Karpas-422 (cell line): ENCODE measurements at regions not wholly inside any gene's neighbourhood (a gene's known extent, or its start where the extent isn't known, plus 50 kb on each side); places are given as distances from the start of the nearest gene placed in this dataset.

Experiments used
- DNase-seq: peaks from one replicate; pipeline ENCODE4 v3.0.0-alpha.2; 2015
- H2AFZ ChIP-seq: fragments of 200-600 bp; sonication (generic); 2 replicates; pipeline ENCODE4 v1.6.1; 2014; ENCODE audit warnings: antibody characterized with exemption, low read length, mixed read lengths
- H3K27ac ChIP-seq: fragments of 200-600 bp; sonication (generic); 2 replicates; pipeline ENCODE4 v1.5.1; 2014; ENCODE audit warnings: mild to moderate bottlenecking, low read length, moderate library complexity
- H3K27me3 ChIP-seq: fragments of 200-600 bp; sonication (generic); 2 replicates; pipeline ENCODE4 v1.6.1; 2014; ENCODE audit warnings: low read length, mixed read lengths
- H3K36me3 ChIP-seq: fragments of 200-600 bp; sonication (generic); 2 replicates; pipeline ENCODE4 v1.6.1; 2014; ENCODE audit warnings: low read length, mixed read lengths; ENCODE audit not compliant: insufficient read depth
- H3K4me1 ChIP-seq: fragments of 200-600 bp; sonication (generic); 2 replicates; pipeline ENCODE4 v1.6.1; 2014; ENCODE audit warnings: mild to moderate bottlenecking, low read length, mixed read lengths
- H3K4me2 ChIP-seq: fragments of 200-600 bp; sonication (generic); 2 replicates; pipeline ENCODE4 v1.6.1; 2014; ENCODE audit warnings: low read length, low read depth, mild to moderate bottlenecking; ENCODE audit not compliant: poor library complexity, severe bottlenecking
- H3K4me3 ChIP-seq: fragments of 200-600 bp; sonication (generic); 2 replicates; pipeline ENCODE4 v1.5.1; 2014; ENCODE audit warnings: mild to moderate bottlenecking, antibody characterized with exemption, low read length, mixed read lengths
- H3K79me2 ChIP-seq: fragments of 200-600 bp; sonication (generic); 2 replicates; pipeline ENCODE4 v1.6.1; 2014; ENCODE audit warnings: mild to moderate bottlenecking, low read length, mixed read lengths
- H3K9ac ChIP-seq: fragments of 200-600 bp; sonication (generic); 2 replicates; pipeline ENCODE4 v1.6.0; 2014; ENCODE audit warnings: low read length
- H3K9me2 ChIP-seq: fragments of 200-600 bp; sonication (generic), shearing (Covaris generic); replicated peaks from 2 replicates; pipeline ENCODE4 v1.6.0; 2014; ENCODE audit warnings: mild to moderate bottlenecking, low read length, moderate library complexity; ENCODE audit not compliant: insufficient read depth
- H3K9me3 ChIP-seq: fragments of 300-700, 200-600 bp; sonication (generic); 2 replicates; pipeline ENCODE4 v1.6.1; 2014; ENCODE audit warnings: low read length, mixed read lengths
- H4K20me1 ChIP-seq: fragments of 200-600 bp; sonication (generic); 2 replicates; pipeline ENCODE4 v1.6.1; 2014; ENCODE audit warnings: mild to moderate bottlenecking, antibody characterized with exemption, low read length, low read depth; ENCODE audit not compliant: insufficient read depth

DNA sequence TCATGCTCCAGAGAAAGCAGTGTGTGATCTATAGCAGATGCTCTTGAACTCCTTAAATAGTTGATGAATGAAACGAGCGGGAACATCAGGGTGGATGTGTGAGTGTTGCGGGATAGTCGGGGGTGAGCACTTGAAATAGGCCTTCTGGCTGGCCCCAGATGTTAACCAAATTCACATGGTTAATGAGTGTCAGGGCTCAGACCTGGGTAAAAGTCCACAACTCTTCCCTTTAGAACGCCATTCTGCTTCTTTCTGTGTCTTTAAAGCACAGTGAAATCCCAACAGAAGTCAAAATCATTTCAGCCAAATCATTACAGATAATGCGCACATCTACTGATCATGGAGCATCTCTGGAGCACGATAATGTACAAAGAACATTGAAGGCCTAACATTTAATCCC lies 249.4 kb upstream of the BOD1L1 start:
- no peak overlapping the region for H3K4me2 ChIP-seq
- H2AFZ ChIP-seq: no peak overlapping the region
- DNase-seq: no peak
- no peaks in the 10 kb centered on the region for H3K9me2 ChIP-seq
- no peaks in the 10 kb centered on the region for H3K27me3 ChIP-seq
- H3K36me3 ChIP-seq: no peaks in the 10 kb centered on the region
- no peaks in the 10 kb centered on the region for H3K9me3 ChIP-seq
- no peaks in the 10 kb centered on the region for H3K4me1 ChIP-seq
- H3K79me2 ChIP-seq: no peaks in the 10 kb centered on the region
- no peak overlapping the region for H3K27ac ChIP-seq
- H3K4me3 ChIP-seq: no peak overlapping the region
- no peak overlapping the region for H3K9ac ChIP-seq
- H4K20me1 ChIP-seq: no peaks in the 10 kb centered on the region

DNA sequence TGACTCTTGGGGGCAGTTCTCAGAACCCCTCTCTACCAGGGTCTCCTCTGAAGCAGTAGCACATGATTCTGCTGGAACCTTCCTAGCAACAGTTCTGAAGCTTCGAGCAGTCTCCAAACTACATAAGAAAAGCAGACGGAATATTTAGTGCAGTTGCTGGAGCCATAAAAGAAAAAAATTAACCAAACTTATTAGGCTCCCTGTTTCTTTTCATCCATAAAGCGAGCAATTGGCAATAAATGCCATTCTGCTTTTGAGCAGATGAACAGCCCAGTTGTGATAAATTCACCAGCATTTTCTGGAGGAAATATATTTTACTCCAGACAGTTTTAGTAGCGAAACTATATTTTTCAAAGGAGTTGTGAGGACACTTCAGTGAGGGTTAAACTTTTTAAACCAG lies 250.1 kb upstream of the BOD1L1 start:
- H3K9ac ChIP-seq: no peak overlapping the region
- H3K27me3 ChIP-seq: no peaks in the 10 kb centered on the region
- no peak overlapping the region for H3K4me3 ChIP-seq
- no peak overlapping the region for H3K27ac ChIP-seq
- no peak for DNase-seq
- no peaks in the 10 kb centered on the region for H3K9me3 ChIP-seq
- H4K20me1 ChIP-seq: no peaks in the 10 kb centered on the region
- H3K4me1 ChIP-seq: no peaks in the 10 kb centered on the region
- no peak overlapping the region for H3K4me2 ChIP-seq
- no peaks in the 10 kb centered on the region for H3K79me2 ChIP-seq
- H3K36me3 ChIP-seq: no peaks in the 10 kb centered on the region
- H2AFZ ChIP-seq: no peak overlapping the region
- no peaks in the 10 kb centered on the region for H3K9me2 ChIP-seq

DNA sequence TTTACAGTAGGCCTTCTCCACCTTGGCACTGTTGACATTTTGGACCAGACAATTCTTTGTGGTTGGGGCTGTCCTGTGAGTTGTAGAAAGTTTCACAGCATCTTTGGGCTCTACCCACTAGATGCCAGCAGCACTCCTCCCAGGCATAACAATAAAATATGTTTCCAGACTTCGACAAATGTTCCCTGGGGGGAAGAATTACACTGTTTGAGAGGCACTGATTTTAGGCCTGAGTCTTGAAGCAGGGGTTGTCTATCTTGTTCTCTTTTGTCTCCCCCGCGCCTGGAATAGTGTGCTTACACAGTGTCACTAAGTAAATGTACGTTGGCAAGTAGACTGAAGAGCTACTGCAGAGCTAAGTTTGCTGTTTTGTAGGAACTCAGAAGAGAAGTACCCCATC lies 254.4 kb upstream of the BOD1L1 start:
- Histone ChIP-seq H3K9me2 (no peaks in the 10 kb centered on the region; the same call in 1 of the 2 replicates), H4K20me1 (no peaks in the 10 kb centered on the region), H3K9me3 (no peaks in the 10 kb centered on the region), H3K4me1 (no peaks in the 10 kb centered on the region), H3K79me2 (no peaks in the 10 kb centered on the region), H3K27ac (no peak overlapping the region), H3K4me3 (no peak overlapping the region), H3K9ac (no peak overlapping the region), H3K27me3 (no peaks in the 10 kb centered on the region), H3K36me3 (no peaks in the 10 kb centered on the region), H3K4me2 (no peak overlapping the region), H2AFZ (no peak overlapping the region)
- no peak for DNase-seq

DNA sequence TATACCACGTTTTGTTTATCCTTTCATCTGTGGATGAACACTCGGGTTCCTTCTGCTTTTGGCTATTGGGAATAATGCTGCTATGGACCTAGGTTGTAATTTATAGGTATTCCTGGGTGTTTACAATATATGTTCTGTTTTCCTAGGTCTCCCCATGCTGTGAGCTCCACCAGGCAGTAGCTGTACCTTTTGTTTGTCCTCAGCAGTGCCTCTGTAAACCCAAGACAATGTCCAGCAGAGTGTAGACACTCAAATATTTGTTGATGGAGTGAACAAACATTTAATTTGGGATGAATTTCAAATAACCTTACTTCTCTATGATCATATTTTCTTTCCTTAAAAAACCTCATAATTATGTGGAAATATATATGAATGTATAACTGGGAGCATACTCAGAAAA lies 259.5 kb upstream of the BOD1L1 start:
- H3K4me2 ChIP-seq: no peak overlapping the region
- no peaks in the 10 kb centered on the region for H3K4me1 ChIP-seq
- no peaks in the 10 kb centered on the region; the same call in 1 of the 2 replicates for H3K9me2 ChIP-seq
- no peak for DNase-seq
- H2AFZ ChIP-seq: no peak overlapping the region
- H3K4me3 ChIP-seq: no peak overlapping the region
- H3K36me3 ChIP-seq: no peaks in the 10 kb centered on the region
- H3K27me3 ChIP-seq: no peaks in the 10 kb centered on the region
- H3K9ac ChIP-seq: no peak overlapping the region
- no peaks in the 10 kb centered on the region for H3K79me2 ChIP-seq
- H3K9me3 ChIP-seq: no peaks in the 10 kb centered on the region
- H3K27ac ChIP-seq: no peak overlapping the region
- no peaks in the 10 kb centered on the region for H4K20me1 ChIP-seq

DNA sequence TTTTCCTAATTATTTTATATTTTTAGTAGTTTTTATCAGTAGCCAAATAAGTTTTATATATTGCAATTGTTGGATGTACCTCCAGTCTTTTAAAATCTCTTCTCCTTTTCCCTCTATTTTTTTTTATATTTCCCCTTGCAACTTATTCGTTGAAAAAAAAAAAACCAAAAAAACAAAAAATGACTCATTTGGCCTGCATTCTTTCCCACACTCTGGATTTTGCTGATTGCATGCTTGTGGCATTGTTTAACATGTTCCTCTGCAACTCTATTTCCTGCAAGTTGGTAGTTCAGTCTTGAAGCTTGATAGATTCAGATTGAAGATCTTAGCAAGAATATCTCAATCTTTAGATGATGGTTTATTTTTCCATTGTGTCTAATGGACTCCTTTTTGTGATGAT lies 260.6 kb upstream of the BOD1L1 start:
- Histone ChIP-seq H3K36me3 (no peaks in the 10 kb centered on the region), H3K4me3 (no peak overlapping the region), H3K27ac (no peak overlapping the region), H3K9me3 (no peaks in the 10 kb centered on the region), H3K9ac (no peak overlapping the region), H3K4me2 (no peak overlapping the region), H3K4me1 (no peaks in the 10 kb centered on the region), H3K79me2 (no peaks in the 10 kb centered on the region), H2AFZ (no peak overlapping the region), H3K27me3 (no peaks in the 10 kb centered on the region), H4K20me1 (no peaks in the 10 kb centered on the region), H3K9me2 (no peaks in the 10 kb centered on the region; the same call in 1 of the 2 replicates)
- DNase-seq: no peak

DNA sequence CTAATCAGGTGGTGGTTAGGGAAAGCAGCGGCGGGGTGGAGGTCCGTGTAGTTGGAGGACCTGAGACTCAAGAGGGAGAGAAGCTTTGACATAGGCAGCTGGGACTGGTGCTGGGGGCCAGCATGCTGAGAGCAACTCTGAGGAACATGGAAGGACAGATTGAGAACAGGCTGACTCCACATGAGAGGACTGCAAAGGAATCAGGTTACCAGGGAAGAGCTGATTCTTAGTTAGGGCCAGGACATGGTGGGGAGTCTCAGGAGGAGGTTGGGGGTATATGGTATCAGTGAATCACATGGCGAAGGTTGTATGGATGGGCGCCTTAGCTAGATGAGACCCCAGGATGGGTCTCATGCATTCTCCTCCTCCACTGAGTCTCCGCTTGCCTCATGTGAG lies 264.0 kb upstream of the BOD1L1 start:
- H3K79me2 ChIP-seq: no peaks in the 10 kb centered on the region
- H3K4me2 ChIP-seq: no peak overlapping the region
- H2AFZ ChIP-seq: no peak overlapping the region
- H3K4me1 ChIP-seq: no peaks in the 10 kb centered on the region
- no peak overlapping the region for H3K4me3 ChIP-seq
- no peaks in the 10 kb centered on the region for H3K9me3 ChIP-seq
- H3K9ac ChIP-seq: no peak overlapping the region
- no peaks in the 10 kb centered on the region for H4K20me1 ChIP-seq
- H3K36me3 ChIP-seq: no peaks in the 10 kb centered on the region
- no peaks in the 10 kb centered on the region for H3K27me3 ChIP-seq
- H3K27ac ChIP-seq: no peak overlapping the region
- DNase-seq: no peak
- no peaks in the 10 kb centered on the region for H3K9me2 ChIP-seq

DNA sequence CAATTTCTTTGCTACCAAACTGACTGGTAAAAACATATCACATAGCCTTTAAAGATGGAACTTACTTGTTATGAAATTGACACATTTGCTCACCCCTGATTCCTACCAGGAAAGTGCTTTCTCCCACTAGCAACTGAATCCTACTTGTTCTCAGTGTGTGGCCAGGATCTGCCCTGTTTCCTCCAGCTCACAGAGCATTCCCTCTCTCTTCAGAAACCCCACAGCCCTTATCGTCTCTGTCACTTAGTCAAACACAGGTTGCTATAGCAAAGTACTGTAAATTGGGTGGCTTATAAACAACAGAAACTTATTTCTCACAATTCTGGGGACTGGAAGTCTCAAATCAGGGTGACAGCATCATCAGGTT lies 265.2 kb upstream of the BOD1L1 start:
- Histone ChIP-seq H3K27ac (no peak overlapping the region), H3K9ac (no peak overlapping the region)

DNA sequence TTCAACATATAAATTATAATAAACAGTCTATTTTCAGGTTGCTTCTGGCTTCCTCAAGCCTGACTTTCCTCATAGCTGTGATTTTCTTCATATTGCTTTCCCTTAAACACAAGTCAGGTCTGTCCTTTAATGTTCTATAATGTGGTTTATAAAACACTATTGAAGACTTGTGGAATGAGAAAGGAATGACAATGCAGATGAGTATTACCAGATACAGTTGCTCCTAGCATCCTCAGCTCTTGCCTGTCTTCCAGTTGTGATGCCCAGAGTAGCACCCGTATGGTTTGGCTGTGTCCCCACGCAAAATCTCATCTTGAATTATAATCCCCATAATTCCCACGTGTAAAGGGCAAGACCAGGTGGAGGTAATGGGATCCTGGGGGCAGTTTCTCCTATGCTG lies 265.7 kb upstream of the BOD1L1 start:
- Histone ChIP-seq H3K27ac (no peak overlapping the region), H3K9ac (no peak overlapping the region), H3K9me3 (no peaks in the 10 kb centered on the region), H3K4me3 (no peak overlapping the region), H3K79me2 (no peaks in the 10 kb centered on the region), H3K27me3 (no peaks in the 10 kb centered on the region), H3K4me2 (no peak overlapping the region), H2AFZ (no peak overlapping the region), H3K9me2 (no peaks in the 10 kb centered on the region), H3K36me3 (no peaks in the 10 kb centered on the region), H4K20me1 (no peaks in the 10 kb centered on the region), H3K4me1 (no peaks in the 10 kb centered on the region)
- no peak for DNase-seq

More for the DNA sequence above, 265.2 kb upstream of the BOD1L1 start:
- DNase-seq: no peak
- no peak overlapping the region for H3K4me3 ChIP-seq
- no peaks in the 10 kb centered on the region for H3K9me2 ChIP-seq
- no peaks in the 10 kb centered on the region for H3K79me2 ChIP-seq
- no peak overlapping the region for H2AFZ ChIP-seq
- no peak overlapping the region for H3K4me2 ChIP-seq
- no peaks in the 10 kb centered on the region for H4K20me1 ChIP-seq
- H3K9me3 ChIP-seq: no peaks in the 10 kb centered on the region
- no peaks in the 10 kb centered on the region for H3K4me1 ChIP-seq
- H3K36me3 ChIP-seq: no peaks in the 10 kb centered on the region
- H3K27me3 ChIP-seq: no peaks in the 10 kb centered on the region

DNA sequence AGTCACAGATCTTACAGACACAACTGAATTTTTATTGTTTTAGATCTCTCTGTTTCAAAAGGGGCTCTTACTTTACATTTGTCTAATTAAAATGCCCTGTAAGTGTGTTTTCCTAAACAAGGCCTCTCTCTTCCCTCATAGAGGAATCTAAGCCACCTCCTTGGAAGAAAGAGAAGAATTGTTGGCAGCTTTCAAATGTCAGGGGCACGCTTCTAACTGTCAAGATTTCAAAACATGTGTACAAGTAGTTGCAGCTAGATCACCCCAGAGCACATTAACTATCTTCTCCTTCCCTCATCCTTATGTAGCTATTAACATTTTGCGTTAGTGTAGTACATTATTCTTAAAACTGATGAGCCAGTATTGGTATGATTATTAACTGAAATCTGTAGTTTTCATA lies 266.5 kb upstream of the BOD1L1 start:
- Histone ChIP-seq H3K27ac (no peak overlapping the region), H3K27me3 (no peaks in the 10 kb centered on the region), H4K20me1 (no peaks in the 10 kb centered on the region), H3K79me2 (no peaks in the 10 kb centered on the region), H3K9ac (no peak overlapping the region), H3K36me3 (no peaks in the 10 kb centered on the region), H3K4me3 (no peak overlapping the region), H3K9me3 (no peaks in the 10 kb centered on the region), H3K9me2 (no peaks in the 10 kb centered on the region), H2AFZ (no peak overlapping the region), H3K4me1 (no peaks in the 10 kb centered on the region), H3K4me2 (no peak overlapping the region)
- no peak for DNase-seq
